ENCODE measurements at regions not wholly inside any gene's neighbourhood (a gene's known extent, or its start where the extent isn't known, plus 50 kb on each side); places are given as distances from the start of the nearest gene placed in this dataset.
"Not testable (repeated sequence)": the region's sequence is repeated elsewhere in the genome, so short reads cannot be mapped to it uniquely, and the experiment has no call there.

DNA sequence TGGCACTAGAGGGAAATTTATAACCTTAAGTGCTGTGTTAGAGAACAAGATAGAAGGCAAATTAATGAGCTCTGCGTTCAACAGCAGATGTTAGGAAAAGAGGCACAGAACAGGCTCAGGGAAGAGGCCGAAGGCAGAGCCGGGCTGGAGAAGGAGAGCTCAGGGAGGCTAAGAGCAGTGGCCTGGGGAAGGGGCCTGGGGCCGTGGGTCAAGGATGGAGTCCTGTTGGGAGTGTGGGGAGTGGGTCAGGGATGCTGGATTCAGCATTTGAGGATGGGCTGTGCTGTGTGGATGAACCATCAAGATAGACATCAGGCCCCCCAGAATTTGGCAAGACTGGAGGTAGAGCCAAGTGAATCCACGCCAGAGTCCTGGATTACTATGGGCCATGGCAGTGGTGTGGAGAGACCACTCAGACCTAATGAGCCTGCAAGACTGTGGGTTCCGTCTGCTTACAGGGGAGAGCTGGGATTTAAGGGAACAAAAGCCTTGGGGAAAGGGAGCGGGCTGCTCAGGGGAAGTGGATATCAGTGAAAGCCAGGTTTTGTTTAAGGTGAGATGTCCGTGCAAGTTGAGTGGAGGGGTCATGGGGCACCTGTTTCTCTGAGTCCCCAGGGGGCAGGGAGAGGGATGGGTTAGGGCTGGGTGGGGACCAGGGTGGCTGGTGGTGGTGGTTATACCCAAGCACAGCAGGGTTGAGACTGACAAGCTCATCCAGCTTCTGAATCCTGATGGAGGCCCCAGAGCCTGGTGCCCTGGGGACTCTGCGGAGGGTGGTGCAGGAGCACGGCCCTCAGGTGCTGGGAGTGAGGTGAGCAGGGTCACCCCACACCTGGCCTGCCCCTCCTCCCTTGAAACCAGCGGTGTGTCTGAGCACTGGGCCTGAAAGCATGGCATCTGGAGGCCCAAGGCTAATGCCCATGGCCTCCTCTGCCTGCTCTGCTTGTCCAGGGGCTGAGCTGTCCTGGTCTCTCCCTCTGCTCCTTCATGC, 101.7 kb downstream of the BMS1 start:
- no peak for DNase-seq (ENCODE audit: insufficient read length, low spot score)
- no peak for FAIRE-seq

DNA sequence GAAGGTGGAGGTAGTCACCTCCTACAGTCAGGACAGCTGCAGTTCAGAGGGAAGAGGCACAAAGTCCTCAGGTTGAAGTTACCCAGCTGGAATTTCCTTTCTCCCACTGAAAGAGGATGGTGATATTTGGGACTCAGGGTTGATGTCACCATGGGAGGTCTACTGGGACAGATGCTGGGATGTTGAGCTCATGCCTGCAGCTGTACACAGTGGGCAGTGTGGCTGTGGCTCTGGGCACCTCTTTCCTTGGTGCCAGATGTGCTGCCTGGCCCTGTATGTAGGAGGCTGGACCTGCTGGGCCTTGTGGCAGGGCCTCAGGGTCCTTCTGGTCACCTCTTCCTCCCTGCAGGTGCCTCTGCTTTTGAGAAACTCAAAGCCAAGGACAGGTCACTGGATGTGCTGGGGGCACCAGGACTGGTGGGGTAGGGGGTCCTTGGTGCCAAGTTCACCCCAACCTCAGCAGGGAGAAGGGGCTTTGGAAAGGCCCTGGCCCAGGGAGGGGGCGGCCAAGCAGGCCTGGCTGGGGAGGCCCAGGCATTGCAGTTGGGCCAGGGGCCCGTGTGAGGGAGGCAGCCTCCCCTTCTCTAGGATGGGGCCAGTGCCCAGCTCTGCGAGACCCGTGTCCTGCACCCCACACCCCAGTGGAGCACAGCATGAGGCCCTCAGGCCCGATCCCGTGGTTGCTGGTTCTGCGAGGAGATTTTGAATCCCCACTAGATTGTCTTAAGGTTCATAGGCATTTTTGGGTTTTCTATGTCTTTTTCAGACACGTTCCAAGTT, 103.1 kb downstream of the BMS1 start:
- no peak for FAIRE-seq
- no peak for DNase-seq (ENCODE audit: insufficient read length, low spot score)

DNA sequence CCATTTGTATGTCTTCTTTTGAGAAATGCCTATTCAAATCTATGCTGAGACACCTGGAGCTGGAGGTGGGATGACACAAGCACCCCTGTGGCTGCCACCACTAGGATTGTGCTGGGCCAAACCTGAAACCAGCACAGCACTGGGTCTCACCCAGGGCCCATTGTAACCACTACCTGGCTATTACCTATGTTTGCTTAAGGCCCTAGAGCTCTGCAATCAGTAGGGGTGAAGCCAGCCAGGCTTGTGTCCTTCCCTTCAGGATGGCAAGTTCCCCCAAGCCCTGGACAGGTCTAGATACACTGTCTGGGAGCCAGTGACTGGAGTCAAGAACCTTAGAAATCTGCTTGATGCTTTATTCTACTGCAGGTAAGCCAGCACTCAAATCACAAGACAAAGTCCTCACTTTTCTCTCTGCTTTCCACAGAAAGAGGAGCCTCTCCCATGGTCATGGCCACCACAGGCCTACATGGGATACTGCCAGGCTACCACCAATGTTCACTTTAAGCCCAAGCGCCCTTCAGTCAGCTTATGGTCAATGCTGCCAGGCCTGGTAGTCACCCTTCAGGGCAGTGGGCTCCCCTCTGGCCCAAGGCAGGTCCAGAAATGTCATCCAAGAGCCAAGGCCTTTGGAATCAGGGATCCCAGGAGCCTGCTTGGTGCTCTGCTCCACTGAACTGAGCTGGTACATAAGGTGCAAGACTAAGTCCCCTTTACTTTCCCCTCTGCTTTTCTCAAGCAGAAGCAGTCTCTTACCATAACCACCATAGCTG, 105.3 kb downstream of the BMS1 start:
- no peak for FAIRE-seq
- no peak for DNase-seq (ENCODE audit: insufficient read length, low spot score)

DNA sequence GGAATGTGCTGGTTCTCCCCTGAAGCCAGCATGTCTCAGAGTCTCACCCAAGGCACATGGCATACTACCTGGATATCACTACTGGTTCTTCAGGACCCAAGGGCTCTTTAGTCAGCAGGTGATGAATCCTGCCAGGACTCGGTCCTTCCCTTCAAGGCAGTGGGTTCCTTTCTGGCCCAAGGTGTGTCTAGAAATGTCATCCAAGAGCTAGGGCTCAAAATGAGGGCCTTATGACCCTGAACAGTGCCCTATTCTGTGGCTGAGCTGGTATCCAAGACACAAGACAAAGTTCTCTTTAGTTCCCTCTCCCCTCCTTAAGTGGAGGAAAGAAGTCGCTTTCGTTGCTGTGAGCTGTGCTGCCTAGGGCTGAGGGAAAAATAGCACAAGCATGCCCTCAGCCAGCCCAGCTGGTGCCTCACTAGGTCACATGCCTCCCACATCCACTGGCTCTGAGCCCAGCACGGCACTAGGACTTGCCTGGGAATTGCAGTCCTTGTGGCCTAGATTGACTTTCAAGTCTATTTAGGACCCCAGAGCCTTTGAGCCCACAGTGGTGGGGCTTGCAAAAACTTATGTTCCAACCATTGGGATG, 106.0 kb downstream of the BMS1 start:
- FAIRE-seq: peak; percentile 62

DNA sequence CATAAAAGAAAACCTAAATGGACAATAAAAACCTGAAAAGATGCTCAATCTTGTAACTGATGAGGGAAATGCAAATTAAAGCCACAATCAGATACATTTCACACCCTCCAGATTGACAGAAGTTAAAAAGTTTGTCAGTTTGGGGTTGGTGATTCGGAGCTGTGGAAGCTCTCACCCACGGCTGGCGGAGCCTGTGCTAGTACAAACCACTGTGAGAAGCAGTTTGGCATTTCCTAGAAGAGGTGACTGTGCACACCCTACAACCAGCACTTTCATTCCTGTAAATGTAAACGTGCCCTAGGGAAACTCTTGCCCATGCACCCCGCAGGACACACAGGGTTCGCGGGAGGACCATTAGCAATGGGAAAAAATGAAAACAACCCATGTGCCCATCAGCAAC, 114.1 kb downstream of the BMS1 start:
- no peak for FAIRE-seq

More for the DNA sequence above, 106.0 kb downstream of the BMS1 start:
- no peak for DNase-seq (ENCODE audit: insufficient read length, low spot score)

DNA sequence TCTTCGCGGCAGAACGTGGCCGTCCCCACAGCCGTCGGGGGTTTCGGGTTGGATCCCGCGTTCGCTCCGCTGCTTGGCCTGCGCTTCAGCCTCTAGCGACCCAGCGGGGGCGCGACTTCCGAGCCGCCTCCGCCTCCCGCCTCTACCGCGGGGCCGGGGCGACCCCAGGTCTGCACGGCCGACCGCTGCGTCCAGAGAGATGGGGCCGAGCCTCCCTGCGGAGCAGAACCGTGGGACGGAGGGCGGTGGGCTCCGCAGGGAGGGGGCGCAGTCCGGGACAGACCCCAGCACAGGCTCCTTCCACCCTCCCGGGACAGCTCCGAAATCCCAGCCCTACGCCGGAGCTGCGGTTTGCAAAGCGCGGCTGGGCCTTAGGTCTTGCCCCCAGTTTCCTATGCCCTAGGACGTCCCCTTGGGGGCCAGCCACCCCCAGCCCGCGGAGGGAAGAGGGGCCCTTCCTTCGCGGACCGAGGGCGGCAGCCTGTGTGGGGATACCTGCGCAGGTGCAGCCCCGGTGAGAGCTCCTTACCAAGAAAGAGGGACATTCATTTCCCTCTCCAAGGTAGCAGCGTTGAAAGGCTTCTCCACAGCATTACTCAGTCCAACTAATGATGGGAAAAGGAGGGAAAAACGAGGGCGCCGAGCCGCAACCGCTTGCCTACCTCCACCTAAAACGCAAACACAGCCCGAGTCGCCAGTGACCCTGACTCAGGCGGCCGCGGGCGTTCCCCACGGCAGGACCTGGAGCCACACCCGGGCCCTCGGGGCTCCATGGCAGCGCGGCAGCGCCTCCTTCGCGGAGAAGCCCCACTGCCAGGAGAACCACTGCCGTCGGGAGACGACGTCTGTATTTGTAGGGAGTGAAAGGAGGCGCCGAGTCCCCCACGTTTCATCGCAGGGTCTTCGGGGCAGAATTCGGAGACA, 115.7 kb downstream of the BMS1 start:
- DNase-seq (ENCODE audit: insufficient read length, low spot score) (no peak), FAIRE-seq (no peak)

More for the DNA sequence above, 114.1 kb downstream of the BMS1 start:
- DNase-seq (ENCODE audit: insufficient read length, low spot score): no peak

DNA sequence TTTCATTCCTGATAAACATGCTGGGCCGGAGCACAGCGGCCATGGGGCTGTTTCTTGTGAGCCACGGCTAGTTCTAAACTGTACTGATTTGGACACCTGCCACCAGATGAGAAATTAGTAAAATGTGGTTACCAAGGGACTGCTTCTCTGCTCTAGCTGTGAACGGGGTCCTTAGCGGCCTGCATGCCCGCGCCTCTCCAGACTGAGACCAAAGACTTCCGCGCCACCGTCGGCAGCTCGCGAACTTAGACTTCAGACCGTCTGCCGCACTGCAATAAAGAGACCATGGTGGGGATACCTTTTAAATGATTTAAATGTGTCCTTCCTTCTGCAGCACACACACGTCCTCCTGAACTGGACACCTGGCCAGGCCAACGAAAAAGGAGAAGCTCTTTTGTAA, 116.4 kb downstream of the BMS1 start:
- no peak for DNase-seq (ENCODE audit: insufficient read length, low spot score)
- FAIRE-seq: no peak

DNA sequence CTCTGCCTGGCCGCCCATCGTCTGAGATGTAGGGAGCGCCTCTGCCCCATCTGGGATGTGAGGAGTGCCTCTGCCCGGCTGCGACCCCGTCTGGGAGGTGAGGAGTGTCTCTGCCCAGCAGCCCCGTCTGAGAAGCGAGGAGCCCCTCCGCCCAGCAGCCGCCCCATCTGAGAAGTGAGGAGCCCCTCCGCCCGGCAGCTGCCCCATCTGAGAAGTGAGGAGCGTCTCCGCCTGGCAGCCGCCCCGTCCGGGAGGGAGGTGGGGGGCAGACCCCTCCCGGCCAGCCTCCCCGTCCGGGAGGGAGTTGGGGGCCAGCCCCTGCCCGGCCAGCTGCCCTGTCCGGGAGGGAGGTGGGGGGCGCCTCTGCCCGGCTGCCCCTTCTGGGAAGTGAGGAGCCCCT, 117.8 kb downstream of the BMS1 start:
- FAIRE-seq: not testable (repeated sequence)

DNA sequence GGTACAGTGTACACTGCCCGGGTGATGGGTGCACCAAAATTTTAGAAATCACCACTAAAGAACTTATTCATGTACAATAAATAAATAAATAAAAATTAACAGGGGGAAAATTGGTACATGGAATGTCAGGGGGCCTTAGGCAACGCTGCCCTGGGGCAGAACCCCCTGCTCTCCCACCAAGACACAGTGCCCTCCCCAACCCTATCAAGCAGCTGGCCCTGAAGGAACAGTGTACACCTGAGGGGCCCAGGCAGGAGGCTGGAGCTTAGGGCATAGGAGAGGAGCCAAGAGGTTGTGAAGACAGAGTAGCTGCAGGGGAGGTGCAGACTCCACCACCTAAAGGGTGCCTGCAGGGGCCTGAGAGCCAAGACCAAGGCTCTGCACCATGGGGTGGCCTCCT, 128.8 kb downstream of the BMS1 start:
- DNase-seq (ENCODE audit: insufficient read length, low spot score): no peak
- no peak for FAIRE-seq

More for the DNA sequence above, 117.8 kb downstream of the BMS1 start:
- not testable (repeated sequence) for DNase-seq (ENCODE audit: insufficient read length, low spot score)

DNA sequence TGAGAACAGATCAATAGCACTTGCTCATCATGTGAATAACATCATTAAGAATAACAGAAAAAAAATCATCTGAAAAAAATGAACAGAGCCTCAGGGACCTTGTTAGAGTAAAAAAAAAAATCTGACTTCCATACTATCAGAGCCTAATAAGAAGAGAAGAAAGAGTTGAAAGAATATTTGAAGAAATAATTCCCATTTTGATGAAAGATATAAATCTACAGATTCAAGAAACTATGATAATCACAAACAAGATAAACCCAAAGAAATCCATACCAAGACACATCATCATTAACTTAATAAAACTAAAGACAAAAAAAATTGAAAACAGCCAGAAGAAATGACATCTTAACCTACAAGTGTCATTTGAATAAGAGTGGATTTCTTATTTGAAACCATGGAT, 134.4 kb downstream of the BMS1 start:
- DNase-seq (ENCODE audit: insufficient read length, low spot score) (no peak), FAIRE-seq (no peak)

DNA sequence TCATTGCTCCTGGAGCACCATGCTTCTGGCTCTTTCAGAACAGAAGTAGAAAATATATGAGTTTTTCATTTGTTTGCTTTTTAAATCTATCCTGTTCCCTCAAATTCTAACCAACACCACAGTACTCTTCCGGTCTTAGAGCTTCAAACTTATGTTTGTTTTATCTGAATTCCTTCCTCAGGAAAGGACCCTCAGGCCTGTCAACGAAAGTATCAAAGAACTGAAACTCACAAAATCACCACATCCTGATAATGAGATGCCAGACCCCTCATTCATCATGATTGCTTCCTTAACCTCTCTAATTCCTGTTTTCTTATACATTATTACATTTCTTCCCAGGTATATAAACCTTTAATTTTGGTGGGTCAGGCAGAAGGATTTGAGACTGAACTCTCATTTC, 135.2 kb downstream of the BMS1 start:
- FAIRE-seq: no peak
- no peak for DNase-seq (ENCODE audit: insufficient read length, low spot score)

DNA sequence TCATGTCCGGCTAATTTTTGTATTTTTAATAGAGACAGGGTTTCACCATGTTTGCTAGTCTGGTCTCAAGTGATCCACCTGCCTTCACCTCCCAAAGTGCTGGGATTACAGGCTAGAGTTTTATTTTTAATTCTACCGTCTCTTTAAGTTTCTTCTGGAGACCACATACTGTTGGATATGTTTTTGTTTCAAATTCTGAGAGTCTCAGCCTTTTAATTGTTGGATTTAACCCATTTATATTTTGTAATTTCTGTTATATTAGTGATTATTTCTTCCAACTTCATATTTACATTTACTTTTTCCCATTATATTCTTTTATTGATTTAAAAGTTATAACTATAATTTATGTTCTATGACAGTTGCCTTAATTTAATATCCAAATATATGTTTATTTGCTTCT, 139.4 kb downstream of the BMS1 start:
- FAIRE-seq: no peak
- DNase-seq (ENCODE audit: insufficient read length, low spot score): no peak

DNA sequence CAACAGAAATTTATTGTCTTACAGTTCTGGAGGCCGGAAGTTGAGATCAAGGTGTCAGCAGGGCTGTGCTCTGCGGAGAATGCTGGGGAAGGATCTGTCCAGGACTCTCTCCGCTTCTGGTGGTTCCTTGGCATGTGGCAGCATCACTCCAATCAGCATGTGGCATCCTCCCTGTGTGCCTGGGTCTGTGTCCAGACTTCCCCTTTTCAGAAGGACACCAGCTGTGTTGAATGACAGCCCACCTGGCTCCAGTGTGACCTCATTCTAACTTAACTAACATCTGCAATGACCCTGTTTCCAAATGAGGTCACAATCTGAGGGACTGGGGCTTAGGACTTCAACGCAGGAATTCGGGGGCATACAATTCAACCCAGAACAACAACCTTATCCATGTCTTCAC, 141.9 kb downstream of the BMS1 start:
- FAIRE-seq: no peak

DNA sequence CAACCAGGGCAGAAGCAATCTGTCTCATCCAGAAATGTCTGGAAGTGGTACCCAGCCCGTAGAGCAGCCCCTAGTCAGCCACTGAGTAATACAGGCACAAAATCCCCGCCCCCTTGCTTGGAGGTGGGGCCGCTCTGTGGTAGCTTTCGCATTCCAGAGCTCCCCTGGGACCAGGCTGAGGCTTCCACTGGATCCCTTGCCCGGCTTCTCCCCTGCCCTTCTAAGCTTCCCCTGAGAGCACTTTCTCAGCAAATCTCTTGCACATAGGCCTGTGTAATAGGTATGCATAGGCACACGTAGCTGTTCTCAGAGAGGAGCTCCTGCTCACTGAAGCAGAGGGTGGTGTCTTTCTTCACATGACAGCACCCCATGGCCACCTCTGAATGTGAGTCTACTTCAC, 144.2 kb downstream of the BMS1 start:
- FAIRE-seq: no peak

More for the DNA sequence above, 141.9 kb downstream of the BMS1 start:
- no peak for DNase-seq (ENCODE audit: insufficient read length, low spot score)

DNA sequence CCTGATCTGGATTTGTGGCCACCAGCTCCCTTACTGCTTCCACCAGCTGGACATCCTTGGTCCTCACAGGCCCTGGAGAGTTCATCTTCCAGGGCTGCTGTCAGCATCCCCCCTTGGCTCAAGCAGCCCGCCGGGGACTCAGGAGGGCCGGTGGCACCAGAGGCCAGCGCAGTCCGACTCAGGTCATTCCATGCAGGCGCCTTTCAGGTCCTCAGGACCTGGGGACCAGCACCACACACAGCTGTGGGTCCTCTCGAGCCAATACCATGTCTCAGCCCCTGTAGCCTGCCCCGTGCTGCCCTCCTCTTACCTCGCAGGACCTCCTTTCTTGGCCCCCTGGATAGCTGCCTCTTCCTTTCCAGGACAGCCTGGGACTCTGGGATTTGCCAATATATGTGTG, 145.5 kb downstream of the BMS1 start:
- FAIRE-seq: no peak
- no peak for DNase-seq (ENCODE audit: insufficient read length, low spot score)

More for the DNA sequence above, 144.2 kb downstream of the BMS1 start:
- peak; percentile 22 for DNase-seq (ENCODE audit: insufficient read length, low spot score)

DNA sequence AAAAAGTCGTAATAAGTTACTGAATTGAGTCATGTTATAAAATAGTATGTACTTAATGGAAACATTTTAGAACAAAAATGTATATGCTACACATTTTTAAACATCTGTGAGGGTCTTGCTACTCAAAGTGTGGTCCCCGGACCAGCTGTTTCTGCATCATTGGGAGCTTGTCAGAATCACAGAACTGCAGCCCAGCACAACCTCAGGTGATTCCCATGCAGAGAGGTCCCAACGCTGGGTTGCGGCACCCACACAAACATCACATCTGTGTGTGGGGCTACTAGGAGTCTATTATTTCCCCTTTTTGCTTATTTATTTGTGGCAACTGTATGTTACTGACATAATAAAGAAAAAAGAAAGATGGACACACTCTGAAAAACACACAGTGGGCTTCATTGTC, 146.6 kb downstream of the BMS1 start:
- FAIRE-seq (no peak), DNase-seq (ENCODE audit: insufficient read length, low spot score) (no peak)

DNA sequence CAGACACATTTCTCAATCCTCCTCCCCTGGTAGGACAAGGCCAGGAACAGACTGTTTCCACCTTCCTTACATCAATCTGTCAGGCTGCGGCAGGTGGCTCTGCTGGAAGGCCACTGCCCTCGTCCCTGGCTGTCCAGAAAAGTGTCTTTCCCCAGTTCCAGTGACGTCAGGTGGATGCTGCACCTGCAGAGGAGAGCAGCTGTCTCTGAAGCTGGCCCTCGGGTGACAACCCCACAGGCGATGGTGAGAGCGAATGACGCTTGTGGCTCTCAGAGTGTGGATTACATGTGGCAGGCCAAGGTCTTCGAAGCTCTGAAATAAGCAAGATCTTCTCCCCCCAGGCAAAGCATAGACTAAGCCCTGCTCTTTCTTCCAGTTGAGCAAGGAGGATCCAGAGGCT, 146.9 kb upstream of the RET start:
- FAIRE-seq (no peak), DNase-seq (ENCODE audit: insufficient read length, low spot score) (no peak)

DNA sequence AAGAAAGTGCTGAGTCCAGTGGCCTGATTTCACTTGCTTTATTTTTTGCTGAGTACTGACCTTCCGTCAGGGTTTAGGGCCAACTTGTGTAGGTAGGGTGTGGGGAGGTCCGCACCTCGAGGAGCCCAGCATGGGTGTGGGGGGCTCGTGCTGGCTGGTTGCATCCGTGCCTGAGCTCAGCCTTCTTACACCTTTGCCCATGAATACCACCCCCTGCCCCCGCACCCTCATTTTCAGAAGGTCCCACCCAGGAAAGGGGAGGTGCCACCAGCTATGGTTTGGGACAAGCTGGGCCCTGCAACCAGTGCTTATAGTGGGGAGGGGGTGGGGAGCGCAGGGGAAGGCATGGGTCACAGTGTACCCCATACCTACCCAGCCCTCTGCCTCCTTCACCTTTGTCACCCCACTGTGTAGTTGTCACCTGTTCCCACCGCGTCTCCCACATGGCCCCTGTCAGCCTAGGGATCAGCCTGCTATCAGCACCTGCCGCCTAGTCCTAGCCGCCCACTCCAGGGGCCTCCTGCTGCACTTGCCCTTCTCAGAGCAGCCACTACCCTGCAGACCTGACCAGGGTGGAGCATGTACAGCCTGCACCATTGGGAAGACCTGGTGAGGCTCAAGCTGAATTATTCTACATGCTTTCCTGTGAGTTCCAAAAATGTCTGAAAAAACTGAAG, 146.2 kb upstream of the RET start:
- FAIRE-seq (no peak), DNase-seq (ENCODE audit: insufficient read length, low spot score) (no peak)

DNA sequence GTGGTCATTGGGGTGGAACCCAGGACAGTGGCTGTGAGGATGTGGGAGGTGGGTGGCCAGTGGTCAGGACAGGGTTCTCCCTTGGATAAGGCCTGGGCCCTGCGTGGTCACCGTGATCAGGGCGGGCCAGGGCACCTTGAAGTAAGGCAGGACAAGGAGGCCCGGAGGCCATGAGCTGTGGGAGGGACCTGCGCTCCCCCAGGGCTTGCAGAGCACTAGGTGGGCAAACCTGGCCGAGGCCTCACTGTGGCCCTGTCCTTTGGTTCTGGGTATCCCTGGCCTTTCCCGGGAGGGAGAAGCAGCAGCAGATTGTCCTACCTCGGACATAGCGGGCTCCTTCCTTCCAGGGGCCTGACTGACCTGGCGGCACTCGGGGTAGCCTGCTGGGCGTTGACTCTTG, 144.8 kb upstream of the RET start:
- DNase-seq (ENCODE audit: insufficient read length, low spot score): no peak
- no peak for FAIRE-seq
